ENCODE measurements at regions not wholly inside any gene's neighbourhood (a gene's known extent, or its start where the extent isn't known, plus 50 kb on each side); places are given as distances from the start of the nearest gene placed in this dataset.

DNA sequence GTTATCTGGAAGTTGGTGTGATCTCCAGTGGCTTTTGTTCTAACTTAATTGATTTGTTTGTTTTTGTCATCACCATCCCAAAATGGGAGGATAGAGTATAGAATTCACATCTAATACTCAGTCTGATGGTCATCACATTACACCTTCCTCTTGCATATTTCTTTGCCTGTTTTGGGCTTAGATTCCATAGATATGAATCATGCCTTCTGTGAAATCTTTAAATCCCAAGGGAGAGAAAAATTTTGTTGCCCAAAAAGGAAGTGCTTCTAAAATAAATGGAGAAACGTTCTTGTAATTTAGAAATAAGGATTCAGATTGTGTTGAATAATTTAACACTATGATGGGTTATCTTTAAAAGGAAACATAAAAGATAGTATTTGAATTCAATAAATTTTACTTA is 446.0 kb upstream of the LRRC7 start:
- Histone ChIP-seq H3K27me3 (no peaks in the 10 kb centered on the region), H3K27ac (no peak overlapping the region), H3K4me3 (no peak overlapping the region), H3K4me1 (no peaks in the 10 kb centered on the region), H3K36me3 (no peaks in the 10 kb centered on the region), H3K9me3 (no peaks in the 10 kb centered on the region)
- 37 to 48% methylated on average over 1 of the region's 1 CpG for WGBS, 2 donors
- no peak for ATAC-seq (ENCODE audit: low FRiP score in 2 of 2)
- TF ChIP-seq EP300 (IDR thresholded peaks at IDR 0.05) (no peak), POLR2AphosphoS5 (IDR thresholded peaks at IDR 0.05) (no peak), POLR2A (IDR thresholded peaks at IDR 0.05) (no peak)
- TF ChIP-seq, protein P1, sequence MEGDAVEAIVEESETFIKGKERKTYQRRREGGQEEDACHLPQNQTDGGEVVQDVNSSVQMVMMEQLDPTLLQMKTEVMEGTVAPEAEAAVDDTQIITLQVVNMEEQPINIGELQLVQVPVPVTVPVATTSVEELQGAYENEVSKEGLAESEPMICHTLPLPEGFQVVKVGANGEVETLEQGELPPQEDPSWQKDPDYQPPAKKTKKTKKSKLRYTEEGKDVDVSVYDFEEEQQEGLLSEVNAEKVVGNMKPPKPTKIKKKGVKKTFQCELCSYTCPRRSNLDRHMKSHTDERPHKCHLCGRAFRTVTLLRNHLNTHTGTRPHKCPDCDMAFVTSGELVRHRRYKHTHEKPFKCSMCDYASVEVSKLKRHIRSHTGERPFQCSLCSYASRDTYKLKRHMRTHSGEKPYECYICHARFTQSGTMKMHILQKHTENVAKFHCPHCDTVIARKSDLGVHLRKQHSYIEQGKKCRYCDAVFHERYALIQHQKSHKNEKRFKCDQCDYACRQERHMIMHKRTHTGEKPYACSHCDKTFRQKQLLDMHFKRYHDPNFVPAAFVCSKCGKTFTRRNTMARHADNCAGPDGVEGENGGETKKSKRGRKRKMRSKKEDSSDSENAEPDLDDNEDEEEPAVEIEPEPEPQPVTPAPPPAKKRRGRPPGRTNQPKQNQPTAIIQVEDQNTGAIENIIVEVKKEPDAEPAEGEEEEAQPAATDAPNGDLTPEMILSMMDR (IDR thresholded peaks at IDR 0.05): no peak
- no peak for DNase-seq

DNA sequence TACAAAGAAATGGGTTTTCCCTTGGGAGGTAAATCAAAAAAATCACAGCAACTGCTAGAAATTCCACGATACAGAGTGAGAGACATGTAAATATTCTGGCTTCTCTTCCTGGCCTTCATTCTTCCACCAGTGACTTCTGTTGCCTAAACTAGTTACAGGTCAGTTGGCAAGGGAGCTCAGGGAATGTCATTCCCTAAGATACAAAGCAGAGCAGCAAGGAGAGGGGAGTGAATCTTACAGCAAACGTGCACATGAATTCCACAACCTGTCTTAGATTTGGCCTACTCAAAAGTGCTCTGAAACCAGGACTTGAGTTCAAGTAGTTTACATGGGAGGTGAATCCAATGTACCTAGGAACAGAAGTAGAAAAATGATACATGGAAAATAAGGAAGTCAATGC is 445.3 kb upstream of the LRRC7 start:
- H3K27ac ChIP-seq: no peak overlapping the region
- H3K4me1 ChIP-seq: no peaks in the 10 kb centered on the region
- no peak for TF ChIP-seq EP300 (IDR thresholded peaks at IDR 0.05)
- TF ChIP-seq, protein P1 (IDR thresholded peaks at IDR 0.05): no peak
- H3K9me3 ChIP-seq: no peaks in the 10 kb centered on the region
- H3K27me3 ChIP-seq: no peaks in the 10 kb centered on the region
- DNase-seq (no peak), ATAC-seq (ENCODE audit: low FRiP score in 2 of 2) (no peak)
- H3K4me3 ChIP-seq: no peak overlapping the region
- H3K36me3 ChIP-seq: no peaks in the 10 kb centered on the region
- 64 to 65% methylated on average over 2 of the region's 2 CpGs for WGBS, 2 donors

DNA sequence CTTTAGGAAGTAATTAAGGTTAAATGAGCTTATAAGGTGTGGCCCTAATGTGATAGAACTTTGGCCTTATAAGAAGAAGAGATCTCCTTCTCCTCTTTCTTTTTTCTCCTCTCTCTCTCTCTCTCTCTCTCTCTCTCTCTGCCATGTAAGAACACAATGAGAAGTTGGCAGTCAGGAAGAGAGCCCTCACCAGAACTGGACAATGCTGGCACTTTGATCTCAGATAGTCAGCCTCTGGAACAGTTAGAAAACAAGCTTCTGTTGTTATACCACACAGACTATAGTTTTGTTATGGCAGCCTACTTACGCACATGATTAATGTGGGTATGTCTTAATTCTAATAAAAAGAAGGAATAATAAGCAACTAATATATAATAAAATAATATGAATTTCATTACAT is 444.2 kb upstream of the LRRC7 start:
- no peak for DNase-seq
- WGBS, 2 donors: 94 to 96% methylated on average over 1 of the region's 1 CpG
- no peak for ATAC-seq (ENCODE audit: low FRiP score in 2 of 2)
- Histone ChIP-seq H3K36me3 (no peaks in the 10 kb centered on the region), H3K27me3 (no peaks in the 10 kb centered on the region), H3K9me3 (no peaks in the 10 kb centered on the region), H3K4me3 (no peak overlapping the region), H3K4me1 (no peaks in the 10 kb centered on the region), H3K27ac (no peak overlapping the region)
- TF ChIP-seq POLR2AphosphoS5 (IDR thresholded peaks at IDR 0.05): no peak
- no peak for TF ChIP-seq EP300 (IDR thresholded peaks at IDR 0.05)
- TF ChIP-seq, protein P1 (IDR thresholded peaks at IDR 0.05): no peak
- TF ChIP-seq POLR2A (IDR thresholded peaks at IDR 0.05): no peak

GRCh38 chr1:69126796-69127195 is 440.9 kb upstream of the LRRC7 start:
- no peak for ATAC-seq (ENCODE audit: low FRiP score in 2 of 2)
- Histone ChIP-seq H3K9me3 (no peaks in the 10 kb centered on the region), H3K27ac (no peak overlapping the region), H3K27me3 (no peaks in the 10 kb centered on the region), H3K4me3 (no peak overlapping the region), H3K4me1 (no peaks in the 10 kb centered on the region), H3K36me3 (no peaks in the 10 kb centered on the region)
- TF ChIP-seq POLR2AphosphoS5 (IDR thresholded peaks at IDR 0.05) (no peak), POLR2A (IDR thresholded peaks at IDR 0.05) (no peak), EP300 (IDR thresholded peaks at IDR 0.05) (no peak)
- TF ChIP-seq, protein P1 (IDR thresholded peaks at IDR 0.05): no peak
- WGBS, 2 donors: 36 to 39% methylated on average over 1 of the region's 1 CpG
- no peak for DNase-seq

GRCh38 chr1:69128204-69128603 is 439.5 kb upstream of the LRRC7 start:
- DNase-seq: no peak
- Histone ChIP-seq H3K4me3 (no peak overlapping the region), H3K27me3 (no peaks in the 10 kb centered on the region), H3K27ac (no peak overlapping the region), H3K36me3 (no peaks in the 10 kb centered on the region), H3K9me3 (no peaks in the 10 kb centered on the region), H3K4me1 (no peaks in the 10 kb centered on the region)
- 40 to 56% methylated on average over 4 of the region's 4 CpGs for WGBS, 2 donors
- ATAC-seq (ENCODE audit: low FRiP score in 2 of 2): no peak
- TF ChIP-seq POLR2AphosphoS5 (IDR thresholded peaks at IDR 0.05) (no peak), EP300 (IDR thresholded peaks at IDR 0.05) (no peak), POLR2A (IDR thresholded peaks at IDR 0.05) (no peak)
- TF ChIP-seq, protein P1 (IDR thresholded peaks at IDR 0.05): no peak
